HG03571 (cell line): ENCODE measurements at regions not wholly inside any gene's neighbourhood (a gene's known extent, or its start where the extent isn't known, plus 50 kb on each side); places are given as distances from the start of the nearest gene placed in this dataset.

ENCODE experiments used
- ATAC-seq: cut with Tn5 transposase; IDR thresholded peaks from one replicate; pipeline ENCODE4 v1.9.1; 2021; ENCODE audit not compliant: unreplicated experiment

DNA sequence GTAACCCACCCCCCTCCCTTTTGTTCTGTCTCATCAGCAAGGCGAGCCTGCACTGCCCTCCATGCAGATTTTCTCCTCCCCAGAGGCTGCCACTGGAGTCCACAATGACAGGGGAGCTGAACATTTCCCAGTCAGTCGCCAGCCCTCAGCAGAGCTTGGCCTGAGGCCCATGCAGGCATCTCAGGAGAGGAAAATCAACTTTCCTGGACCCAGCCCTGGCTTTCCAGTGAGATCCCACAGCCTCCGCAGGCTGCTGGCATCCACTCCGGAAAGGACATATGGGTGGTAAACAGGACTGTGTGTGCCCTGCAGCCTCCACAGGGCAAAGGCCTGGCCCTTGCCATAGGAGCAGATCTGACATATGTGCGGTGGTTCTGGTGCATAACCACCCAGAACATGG lies 253.8 kb downstream of the TNS1 start:
- no peak for ATAC-seq

DNA sequence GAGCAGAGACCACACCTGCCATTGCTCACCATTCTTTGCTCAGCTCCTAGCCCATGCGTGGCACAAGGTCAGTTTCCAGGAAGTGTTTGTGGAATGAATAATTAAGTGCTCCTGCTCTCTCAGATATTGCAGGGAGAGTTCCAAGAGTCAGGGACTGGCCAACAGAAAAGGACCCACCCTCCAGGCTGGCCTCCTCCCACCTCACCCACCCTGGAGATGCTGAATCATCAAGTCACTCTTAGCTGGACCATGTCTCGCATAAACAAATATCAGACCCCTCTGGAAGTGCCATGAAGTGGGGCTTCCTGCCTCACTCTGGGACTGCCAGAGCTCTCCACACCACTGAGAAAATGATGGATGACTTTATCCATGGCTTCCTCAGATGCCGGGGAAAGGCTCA lies 256.0 kb downstream of the TNS1 start:
- no peak for ATAC-seq

DNA sequence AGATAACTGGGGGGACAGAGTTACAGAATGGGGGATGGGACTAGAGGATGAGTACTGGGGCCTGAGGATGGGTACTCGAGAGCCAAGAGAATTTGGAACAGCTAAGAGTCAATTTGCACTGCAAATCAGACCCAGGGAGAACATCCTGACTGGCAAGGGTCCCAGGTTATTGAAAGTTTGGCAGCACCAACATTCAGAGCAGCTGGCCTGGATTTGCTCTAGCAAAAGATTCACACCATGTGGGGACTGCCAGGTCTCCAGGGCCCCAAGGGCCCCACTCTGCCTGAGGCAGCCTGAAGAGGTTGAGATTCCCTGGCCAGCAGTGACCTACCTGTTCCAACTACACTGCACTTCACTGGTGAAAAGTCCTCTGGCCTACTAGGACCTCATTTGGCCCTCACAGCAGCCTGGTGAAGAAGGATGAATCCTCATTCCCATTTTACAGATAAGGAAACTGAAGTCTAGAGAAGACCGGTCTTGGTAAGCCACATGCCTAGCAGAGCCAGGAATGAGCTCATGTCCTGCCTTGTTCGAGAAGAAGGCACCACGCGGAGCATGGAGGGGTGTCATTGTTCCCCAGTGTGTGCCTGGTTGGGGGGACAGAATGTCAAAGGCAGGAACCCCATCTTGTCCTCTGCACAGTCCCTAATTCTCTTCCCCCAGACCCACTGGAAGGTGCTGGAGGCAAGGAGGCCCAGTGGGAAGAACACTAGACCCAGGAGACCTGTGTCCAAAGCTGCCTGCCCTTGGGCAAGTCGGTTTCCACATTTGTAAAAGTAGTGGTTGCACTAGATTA lies 258.6 kb downstream of the TNS1 start:
- ATAC-seq, result no peak

DNA sequence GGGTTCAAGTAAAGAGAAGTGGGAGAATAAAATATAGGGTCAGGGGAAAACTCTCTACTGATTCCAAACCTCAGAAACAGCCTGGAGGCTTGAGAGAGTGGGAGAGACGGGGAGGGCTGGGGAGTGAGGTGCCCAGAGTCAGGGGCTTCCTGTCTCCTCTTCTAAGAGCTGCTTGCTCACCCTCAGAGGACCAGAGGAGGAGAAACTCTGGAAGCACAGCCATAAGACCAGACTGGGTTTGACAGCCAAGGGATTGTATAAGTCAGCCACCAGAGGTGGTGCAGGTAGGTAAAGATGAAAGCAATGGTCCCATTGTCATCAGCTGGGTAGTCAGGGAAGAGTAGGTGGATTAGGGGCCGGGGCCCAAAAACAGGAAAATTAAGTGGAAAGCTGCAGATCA lies 259.4 kb downstream of the TNS1 start:
- ATAC-seq, result no peak

DNA sequence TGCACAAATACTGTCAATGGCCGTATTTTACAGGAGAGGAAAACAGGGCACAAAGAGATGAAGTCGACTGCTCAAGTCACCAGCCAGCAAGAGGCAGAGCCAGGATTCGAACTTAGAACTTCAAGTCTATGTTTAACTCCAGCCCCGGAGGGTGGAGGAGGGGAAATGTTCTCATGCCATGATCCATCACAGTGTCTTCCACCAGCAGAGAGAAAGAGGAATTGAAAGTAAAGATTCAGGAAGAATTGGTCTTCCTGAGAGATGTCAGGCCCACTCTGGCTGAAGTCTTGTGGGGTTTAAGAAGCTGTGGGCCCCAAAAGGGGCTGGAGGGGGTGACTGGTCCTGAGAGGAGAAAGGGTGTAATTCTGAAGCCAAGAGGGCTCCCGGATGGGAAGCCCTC lies 260.0 kb downstream of the TNS1 start:
- ATAC-seq, result no peak

DNA sequence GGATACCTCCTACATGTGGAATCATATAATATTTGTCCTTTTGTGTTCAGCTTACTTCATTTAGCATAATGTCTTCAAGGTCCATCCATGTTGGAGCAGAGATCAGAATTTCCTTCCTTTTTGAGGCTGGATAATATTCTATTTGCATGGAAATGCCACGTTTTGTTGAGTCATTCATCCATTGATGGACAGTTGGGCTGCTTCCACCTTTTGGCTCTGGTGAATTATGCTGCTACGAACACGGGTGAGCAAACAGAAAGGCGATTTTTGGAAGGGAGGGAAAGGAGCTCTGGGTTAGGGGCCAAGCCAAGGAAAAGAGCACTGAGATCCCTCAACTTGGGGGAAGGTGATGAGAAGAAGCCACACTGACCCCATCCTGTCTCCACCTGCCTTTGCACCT lies 260.5 kb downstream of the TNS1 start:
- no peak for ATAC-seq

DNA sequence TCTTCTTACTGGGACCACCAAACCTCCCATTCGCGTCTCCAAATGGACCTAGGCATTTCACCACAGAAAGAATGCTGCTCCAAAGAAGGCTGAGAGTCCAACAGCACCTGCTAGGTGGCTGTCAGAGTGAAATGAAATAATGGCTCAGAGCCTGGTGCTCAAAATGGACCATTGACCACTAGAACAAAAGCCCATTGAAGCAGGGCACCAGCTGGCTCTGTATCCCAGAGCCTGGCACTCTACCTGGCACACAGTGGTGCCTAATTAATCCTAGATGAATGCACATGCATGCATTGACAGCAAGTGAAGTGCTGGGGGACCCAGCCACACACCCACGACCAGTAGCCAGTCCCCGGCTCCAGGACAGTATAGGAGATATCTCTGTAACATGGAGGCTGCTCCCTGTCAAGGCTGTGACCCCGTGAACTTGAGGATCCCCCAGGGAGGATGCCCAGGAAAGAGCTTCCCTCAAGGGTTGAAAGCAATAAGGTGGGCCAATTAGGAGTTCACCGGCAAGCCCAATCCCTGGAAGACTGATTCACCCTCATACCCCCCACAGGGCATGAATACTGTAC lies 261.3 kb downstream of the TNS1 start:
- no peak for ATAC-seq

DNA sequence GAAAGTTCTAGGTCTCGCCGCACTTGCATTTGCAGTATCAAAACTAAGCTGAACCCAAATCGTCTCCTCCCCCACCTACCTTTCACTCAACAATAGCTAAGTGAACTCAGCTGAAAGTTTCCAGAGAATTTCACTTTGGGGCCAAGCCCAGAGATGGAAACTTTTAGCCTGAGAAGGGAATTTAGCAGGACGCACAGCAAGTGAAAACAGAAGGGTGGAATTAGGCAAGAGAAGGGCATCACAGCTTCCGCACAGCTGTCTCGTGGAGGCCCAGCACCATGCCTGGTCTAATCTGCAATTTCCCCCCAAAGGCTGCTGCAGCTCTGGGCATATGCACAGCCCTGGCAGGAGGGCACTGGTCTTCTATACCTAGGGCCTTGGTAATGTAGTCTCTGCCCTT lies 262.0 kb downstream of the TNS1 start:
- ATAC-seq, result no peak

DNA sequence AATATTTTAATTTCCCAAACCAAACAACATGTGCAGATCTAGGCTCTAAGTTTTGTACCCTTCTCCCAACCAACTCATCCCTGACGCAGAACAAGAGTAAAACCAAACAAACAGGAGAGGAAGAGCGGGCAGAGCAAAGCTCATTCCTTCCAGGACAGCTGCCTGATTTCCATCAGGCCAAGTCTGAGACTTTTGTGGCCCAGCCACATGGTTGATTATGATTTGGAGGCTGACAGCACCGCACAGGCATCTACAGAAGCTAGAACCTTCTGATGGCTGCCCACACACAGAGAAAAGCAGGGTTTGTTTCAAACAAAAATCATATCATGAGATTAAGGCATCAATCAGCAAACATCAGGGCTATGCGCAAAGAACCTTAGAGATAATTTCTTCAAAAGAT lies 262.6 kb downstream of the TNS1 start:
- ATAC-seq, result no peak

DNA sequence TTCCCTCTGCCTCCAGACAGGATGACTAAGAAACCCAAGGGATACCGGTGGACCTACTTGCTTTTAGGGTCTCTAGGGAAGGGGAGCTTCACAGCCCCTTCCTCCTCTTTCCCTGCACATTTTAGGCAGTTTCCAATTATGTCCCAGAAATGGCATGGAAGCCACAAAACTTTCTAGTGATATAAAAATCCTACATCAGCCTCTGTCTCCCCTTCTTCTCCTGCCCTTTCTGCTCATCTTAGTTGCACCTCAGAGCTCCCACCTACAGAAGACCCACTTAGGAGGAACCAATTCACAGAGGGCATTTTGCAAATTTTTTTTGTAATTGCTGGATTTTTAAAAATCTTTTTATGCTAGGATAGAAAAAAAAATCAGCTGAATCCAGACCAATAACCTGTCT lies 263.1 kb downstream of the TNS1 start:
- no peak for ATAC-seq

DNA sequence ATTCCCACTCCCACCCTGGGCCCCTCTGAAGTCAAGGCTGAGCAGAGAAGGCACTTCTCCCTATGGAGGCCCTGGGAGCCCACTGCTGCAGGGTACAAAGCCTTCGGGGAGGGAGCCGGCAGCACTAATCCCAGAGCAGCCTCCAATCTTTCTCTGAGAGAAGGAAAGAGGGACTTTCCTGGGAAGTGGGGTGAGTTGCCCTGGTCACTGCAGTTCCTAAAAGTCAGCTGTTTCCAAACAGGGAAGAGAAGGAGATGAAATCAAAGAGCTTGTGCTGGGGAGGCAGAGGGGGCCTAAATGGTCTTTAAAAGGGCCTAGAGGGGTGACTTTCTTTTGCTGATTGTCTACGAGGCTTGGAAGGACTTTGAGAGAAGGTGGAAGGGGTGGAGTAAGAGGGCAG lies 264.7 kb downstream of the TNS1 start:
- no peak for ATAC-seq

DNA sequence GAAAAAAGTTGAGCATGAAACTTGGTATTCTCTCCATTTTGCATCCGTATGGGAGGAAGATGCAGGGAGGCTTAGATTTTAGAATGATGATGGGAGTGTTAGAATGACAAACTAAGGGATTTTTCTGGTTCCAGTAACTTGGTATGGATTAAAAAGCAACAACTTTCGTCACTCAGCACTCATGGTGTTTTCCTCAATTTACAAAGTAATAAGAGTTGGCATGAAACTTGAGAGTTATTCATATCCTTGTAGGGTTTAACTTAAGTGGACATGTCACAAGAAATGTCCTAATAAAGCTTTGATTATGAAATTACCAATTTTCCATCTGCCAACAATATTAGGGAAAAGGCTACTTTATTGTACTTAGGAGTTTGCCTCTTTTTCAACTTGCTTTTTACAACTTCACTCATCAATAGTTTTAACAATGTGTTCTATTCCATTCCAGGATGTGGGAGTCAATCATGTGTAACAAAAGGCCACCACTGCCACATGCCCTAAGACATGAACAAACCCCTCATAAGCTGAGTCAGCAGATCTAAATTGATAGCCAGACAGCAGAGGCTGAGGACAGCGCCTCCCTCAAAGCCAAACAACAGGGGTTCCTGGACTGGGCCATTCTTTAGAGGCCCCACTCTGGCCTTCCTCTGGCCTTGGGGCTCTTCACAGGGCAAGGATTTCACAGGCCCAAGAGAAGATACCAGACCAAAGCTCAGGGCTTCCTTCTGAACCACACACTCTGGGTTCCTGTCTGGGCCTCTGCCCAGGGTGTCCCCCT lies 265.8 kb downstream of the TNS1 start:
- no peak for ATAC-seq

DNA sequence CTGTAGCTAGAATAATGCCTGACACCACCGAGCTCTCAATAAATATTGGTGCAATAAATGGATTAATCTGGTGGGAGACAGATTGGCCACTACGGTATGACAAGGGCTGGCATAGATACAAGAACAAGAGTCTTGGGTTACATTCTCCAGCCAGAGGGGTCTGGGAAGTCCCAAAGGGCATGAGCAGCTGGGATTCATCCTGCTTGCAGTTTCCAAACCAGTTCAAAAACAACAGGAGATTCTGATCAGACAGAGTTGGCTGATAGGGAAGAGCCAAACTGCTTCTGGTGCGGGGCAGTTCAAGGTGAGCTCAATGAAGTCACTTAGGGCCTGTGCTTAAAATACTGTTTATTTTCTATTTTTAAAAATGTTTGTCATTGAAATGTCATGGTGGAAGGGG lies 266.9 kb downstream of the TNS1 start:
- ATAC-seq, result no peak

DNA sequence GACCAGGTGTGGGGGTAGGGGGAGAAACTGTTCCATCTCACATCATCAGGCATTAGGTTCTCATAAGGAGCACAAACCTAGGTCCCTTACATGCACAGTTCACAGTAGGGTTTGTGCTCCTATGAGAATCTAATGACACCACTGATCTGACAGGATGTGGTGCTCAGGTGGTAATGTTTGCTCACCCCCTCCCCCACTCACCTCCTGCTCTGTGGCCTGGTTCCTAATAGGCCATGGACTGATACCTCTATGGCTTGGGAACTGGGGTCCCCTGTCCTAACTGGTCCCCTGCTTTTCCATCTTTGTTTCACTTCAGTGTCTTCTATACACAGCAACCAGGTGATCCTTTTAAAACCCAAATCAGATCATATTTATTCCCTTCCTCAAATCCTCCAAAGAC lies 267.8 kb downstream of the TNS1 start:
- no peak for ATAC-seq

DNA sequence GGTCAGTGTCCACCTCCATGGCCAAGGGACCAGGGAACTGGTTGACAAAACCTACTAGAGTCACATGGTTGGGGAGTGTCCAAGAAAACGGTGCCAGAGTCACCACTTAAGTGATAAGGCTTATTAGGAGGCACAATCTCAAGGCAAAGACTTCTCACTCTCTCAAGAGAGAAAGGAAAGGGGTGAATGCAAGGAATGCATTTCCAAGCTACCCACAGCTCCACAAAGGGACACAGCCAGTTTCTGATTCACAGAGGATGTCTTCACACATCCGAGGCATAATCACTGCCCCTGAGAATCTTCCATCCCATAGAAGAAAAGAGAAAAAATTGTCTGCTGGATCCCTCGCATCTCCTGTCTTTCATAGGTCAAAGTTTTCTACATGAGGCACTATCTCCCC lies 269.3 kb downstream of the TNS1 start:
- no peak for ATAC-seq

DNA sequence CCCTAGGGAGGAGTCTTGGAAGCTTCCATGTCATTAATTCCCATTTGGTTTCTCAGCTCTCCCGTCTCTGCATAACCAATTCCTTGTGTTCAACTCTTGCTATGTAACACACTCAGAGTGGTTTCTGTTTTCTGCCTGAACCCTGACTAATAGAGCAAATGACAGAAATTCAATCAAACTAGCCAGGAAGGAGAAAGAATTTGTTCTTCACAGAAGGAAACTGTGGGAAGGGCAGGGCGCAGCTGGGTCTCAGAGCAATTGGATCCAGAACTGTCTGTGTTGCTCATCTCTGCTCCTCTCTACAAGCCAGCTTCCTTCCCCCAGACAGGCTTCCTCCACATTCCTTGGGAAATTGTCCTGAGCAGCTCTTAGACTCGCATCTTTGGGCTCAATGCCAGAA lies 269.8 kb downstream of the TNS1 start:
- no peak for ATAC-seq

DNA sequence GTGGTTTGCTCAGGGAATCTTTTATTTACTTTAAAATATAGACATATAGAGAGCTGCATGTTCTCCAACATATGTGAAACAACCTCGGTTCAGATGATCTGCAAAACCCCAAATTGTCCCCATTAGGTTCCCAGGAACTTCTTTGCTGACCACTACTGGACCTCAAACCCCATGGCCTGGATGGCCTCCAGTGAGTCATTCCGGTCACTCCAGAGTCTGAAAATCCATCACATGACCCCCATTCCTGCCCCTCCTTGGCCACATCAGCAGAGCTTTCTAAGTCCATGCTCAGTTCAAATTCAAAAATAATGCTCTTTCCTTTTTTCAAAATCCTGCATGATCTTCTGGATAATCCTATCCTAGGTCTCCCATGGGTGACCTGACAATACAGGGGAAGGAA lies 271.0 kb downstream of the TNS1 start:
- ATAC-seq, result no peak

DNA sequence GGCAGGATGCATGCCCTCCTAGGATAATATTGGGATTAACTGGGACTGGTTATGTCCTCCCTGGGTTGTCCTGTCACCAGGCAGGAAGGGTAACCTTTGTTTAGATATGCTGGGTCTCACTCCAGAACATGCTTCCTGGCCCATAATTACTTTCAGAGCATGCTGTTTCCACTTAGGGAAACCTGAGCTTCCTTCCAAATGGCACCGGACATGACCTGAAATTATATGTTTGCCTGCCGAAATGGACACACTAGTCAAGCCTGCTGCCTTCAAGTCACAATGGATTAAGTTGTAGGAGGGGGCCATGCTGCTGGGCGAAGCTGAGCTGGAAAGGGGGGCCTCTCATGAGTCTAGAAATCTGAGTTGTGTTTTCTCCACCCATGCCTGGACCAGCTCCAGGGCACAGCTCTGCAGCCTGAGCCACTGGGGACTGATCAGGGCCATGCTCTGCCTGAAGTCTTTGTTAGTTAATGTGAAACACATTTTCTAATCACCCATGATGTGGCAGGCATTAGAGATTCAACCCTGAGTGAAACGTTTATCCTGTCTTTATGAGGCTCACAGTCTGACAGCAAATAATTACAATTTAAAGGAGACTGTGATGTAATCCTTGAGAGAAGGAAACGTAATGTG lies 273.3 kb downstream of the TNS1 start:
- no peak for ATAC-seq

DNA sequence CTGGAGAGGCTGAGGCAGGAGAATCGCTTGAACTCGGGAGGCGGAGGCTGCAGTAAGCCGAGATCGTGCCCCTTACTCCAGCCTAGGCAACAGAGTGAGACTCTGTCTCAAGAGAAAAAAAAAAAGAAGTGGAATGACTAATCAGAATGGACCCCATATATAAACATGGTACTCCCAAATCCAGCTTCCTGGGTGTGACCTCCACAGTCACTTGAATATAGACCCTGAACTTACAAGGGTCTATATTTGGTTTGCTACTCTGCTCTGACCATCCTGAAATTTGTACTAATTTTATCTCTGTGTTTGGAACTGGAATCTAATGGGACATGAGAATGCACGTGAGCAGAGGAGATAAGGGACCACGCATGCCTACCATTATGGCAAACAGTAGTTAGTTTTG lies 275.0 kb downstream of the TNS1 start:
- ATAC-seq, result no peak

DNA sequence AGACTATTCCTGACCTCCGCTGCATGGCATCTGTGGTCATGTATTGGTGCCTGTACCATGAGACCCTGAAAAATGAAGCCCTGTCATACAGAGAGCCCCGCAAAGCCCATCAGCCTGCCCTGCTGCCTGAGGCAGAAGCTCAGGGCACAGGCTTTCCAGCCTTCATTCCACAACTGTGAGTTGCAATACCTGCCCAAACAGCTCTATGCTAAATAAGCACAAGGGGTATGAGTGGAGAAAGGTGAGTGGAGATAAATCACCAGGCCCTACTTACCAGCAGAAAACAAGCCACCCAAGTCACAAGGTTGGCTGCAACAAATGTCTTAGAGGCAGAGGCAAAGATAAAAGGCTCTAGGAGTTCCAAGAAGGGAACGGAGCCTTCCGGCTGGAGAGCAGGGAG lies 277.4 kb downstream of the TNS1 start:
- no peak for ATAC-seq

DNA sequence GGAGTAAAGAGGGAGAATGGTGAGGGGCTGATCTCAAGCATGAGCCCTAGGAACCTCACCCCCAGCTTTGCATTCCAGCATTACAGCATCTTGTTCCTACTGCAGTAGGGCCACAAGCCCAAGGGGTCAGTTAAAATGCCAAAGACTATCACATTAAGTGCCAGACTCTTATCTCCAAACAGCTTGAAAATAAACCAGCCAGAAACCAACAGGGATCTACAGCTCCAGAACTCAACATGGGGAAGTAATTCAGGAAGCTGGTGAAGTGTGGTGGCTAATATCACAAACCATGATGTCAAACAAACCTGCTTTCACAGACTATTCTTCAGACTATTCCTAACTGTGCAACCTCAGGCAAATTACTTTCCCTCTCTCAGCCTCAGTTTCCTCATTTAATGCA lies 278.3 kb downstream of the TNS1 start:
- no peak for ATAC-seq

DNA sequence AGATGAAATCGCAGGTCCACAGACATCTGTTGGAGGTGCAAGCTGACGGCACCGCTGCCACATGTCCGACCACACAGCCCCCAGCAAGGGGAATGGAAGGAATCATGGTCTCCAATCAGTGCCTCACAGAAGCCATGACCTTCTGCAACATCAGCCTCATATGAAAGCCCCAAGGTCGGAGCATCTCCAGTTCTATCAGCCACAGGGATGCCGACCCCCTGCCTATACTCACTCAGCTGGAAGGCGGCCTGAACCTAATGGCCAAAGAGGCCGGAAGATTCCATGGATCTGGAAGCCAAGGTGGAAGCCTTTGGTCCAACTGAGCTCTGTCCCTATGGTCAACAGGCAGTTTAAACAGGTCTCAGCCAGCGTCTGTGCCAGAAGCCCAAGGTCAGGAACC lies 278.8 kb downstream of the TNS1 start:
- ATAC-seq, result no peak
